Natural killer cell (primary cell): ENCODE measurements at regions not wholly inside any gene's neighbourhood (a gene's known extent, or its start where the extent isn't known, plus 50 kb on each side); places are given as distances from the start of the nearest gene placed in this dataset.

ENCODE experiments used
- ATAC-seq, 3 donors: fragments of 150-1000 bp in 2 of 3; fragments of 200-7000 bp in 1 of 3; cut with Tn5 transposase; 1 replicate in 1 of 3; 2 replicates in 2 of 3; pipeline ENCODE4 v1.10.0; 2021; ENCODE audit warnings: mild to moderate bottlenecking in 2 of 3, moderate library complexity in 2 of 3
- DNase-seq, 2 donors: peaks; one replicate each; pipeline versions ENCODE4 v3.0.0 to v3.0.0-alpha.2; 2013 to 2021; ENCODE audit warnings: mixed read lengths in 1 of 2
- H3K27ac ChIP-seq: one replicate; pipeline ENCODE4 v1.5.1; 2013; ENCODE audit warnings: mild to moderate bottlenecking, low read length
- H3K27me3 ChIP-seq: one replicate; pipeline ENCODE4 v1.6.1; 2013; ENCODE audit warnings: low read length; ENCODE audit not compliant: control insufficient read depth, insufficient read depth
- H3K36me3 ChIP-seq: one replicate; pipeline ENCODE4 v1.6.1; 2013; ENCODE audit warnings: low read length; ENCODE audit not compliant: control insufficient read depth, insufficient read depth
- H3K4me1 ChIP-seq: one replicate; pipeline ENCODE4 v1.6.1; 2013; ENCODE audit warnings: low read length; ENCODE audit not compliant: control insufficient read depth, insufficient read depth
- H3K4me3 ChIP-seq: one replicate; pipeline ENCODE4 v1.5.1; 2013; ENCODE audit warnings: low read length
- H3K9me3 ChIP-seq: one replicate; pipeline ENCODE4 v1.6.1; 2013; ENCODE audit warnings: low read length; ENCODE audit not compliant: control insufficient read depth, insufficient read depth
- H3K27ac Mint-ChIP-seq, 2 donors: one replicate each; pipeline ENCODE4 v1.8.0; 2022; ENCODE audit warnings: mild to moderate bottlenecking in 2 of 2, mixed read lengths in 2 of 2, moderate library complexity in 1 of 2
- H3K27me3 Mint-ChIP-seq, 2 donors: one replicate each; pipeline ENCODE4 v1.8.0; 2022; ENCODE audit warnings: low read depth in 2 of 2, mixed read lengths in 2 of 2
- H3K36me3 Mint-ChIP-seq: one replicate; pipeline ENCODE4 v1.8.0; 2022; ENCODE audit warnings: mixed read lengths
- H3K4me1 Mint-ChIP-seq, 2 donors: one replicate each; pipeline ENCODE4 v1.8.0; 2022; ENCODE audit warnings: mixed read lengths in 2 of 2
- H3K4me3 Mint-ChIP-seq: one replicate; pipeline ENCODE4 v1.8.0; 2022; ENCODE audit warnings: mild to moderate bottlenecking, moderate library complexity, mixed read lengths
- H3K9me3 Mint-ChIP-seq, 2 donors: one replicate each; pipeline ENCODE4 v1.8.0; 2022; ENCODE audit warnings: mixed read lengths in 2 of 2
- CTCF ChIP-seq: fragments of 200-600 bp; IDR thresholded peaks from one replicate; pipeline ENCODE4 v1.8.0; 2022; ENCODE audit warnings: antibody characterized with exemption
- WGBS: methylation state at CpG from one replicate; pipeline ENCODE4 v1.1.7; 2013; ENCODE audit warnings: missing lambda C conversion rate; ENCODE audit not compliant: insufficient coverage; 5-methylcytosine and 5-hydroxymethylcytosine counted together
- intact Hi-C: fragments of 100-400 bp; cut with micrococcal nuclease; formaldehyde crosslinking; loops from one replicate; pipeline ENCODE4 v1.14.2; 2022

- Histone ChIP-seq H3K4me3 (no peak overlapping the region), H3K9me3 (no peaks in the 10 kb centered on the region), H3K27me3 (no peaks in the 10 kb centered on the region), H3K4me1 (no peaks in the 10 kb centered on the region), H3K36me3 (no peaks in the 10 kb centered on the region), H3K27ac (no peak overlapping the region)
- Mint-ChIP-seq H3K27ac (no peak overlapping the region), H3K4me1 (no peaks in the 10 kb centered on the region), H3K4me3 (no peak overlapping the region), H3K27me3 (no peaks in the 10 kb centered on the region), H3K9me3 (peaks cover 4% of the 10 kb centered on the region in 2 donors), H3K36me3 (no peaks in the 10 kb centered on the region)
- DNase-seq (no peak), ATAC-seq (no peak)
- no CpG with 5 or more reads among the region's 1 CpG for WGBS
- intact Hi-C loops, result no loop called here
- no peak for TF ChIP-seq CTCF
These were observed 202.6 kb downstream of the RFPL4B start for GRCh38 chr6:112549749-112550148.

GRCh38 chr6:112557435-112557834, 210.3 kb downstream of the RFPL4B start:
- Mint-ChIP-seq H3K36me3 (no peaks in the 10 kb centered on the region), H3K27ac (no peak overlapping the region), H3K27me3 (no peaks in the 10 kb centered on the region), H3K9me3 (peaks cover 6 to 15% of the 10 kb centered on the region in 2 donors), H3K4me3 (no peak overlapping the region), H3K4me1 (no peaks in the 10 kb centered on the region)
- H3K27ac ChIP-seq, result no peak overlapping the region
- H3K9me3 ChIP-seq, result no peaks in the 10 kb centered on the region
- ATAC-seq (no peak), DNase-seq (no peak)
- no peak for TF ChIP-seq CTCF
- H3K36me3 ChIP-seq, result no peaks in the 10 kb centered on the region
- H3K27me3 ChIP-seq, result no peaks in the 10 kb centered on the region
- intact Hi-C loops, result no loop called here
- no peaks in the 10 kb centered on the region for H3K4me1 ChIP-seq
- no peak overlapping the region for H3K4me3 ChIP-seq

- Mint-ChIP-seq H3K27ac (no peak overlapping the region), H3K4me3 (no peak overlapping the region)
- H3K4me1 ChIP-seq, result no peaks in the 10 kb centered on the region
These were observed 210.8 kb downstream of the RFPL4B start for GRCh38 chr6:112557961-112558360.

More at GRCh38 chr6:112557961-112558360, 210.8 kb downstream of the RFPL4B start:
- ATAC-seq (no peak), DNase-seq (no peak)
- no peak overlapping the region for H3K4me3 ChIP-seq
- Mint-ChIP-seq H3K4me1 (no peaks in the 10 kb centered on the region), H3K9me3 (peaks cover 5 to 16% of the 10 kb centered on the region in 2 donors), H3K36me3 (no peaks in the 10 kb centered on the region), H3K27me3 (no peaks in the 10 kb centered on the region)
- H3K27me3 ChIP-seq, result no peaks in the 10 kb centered on the region
- no peaks in the 10 kb centered on the region for H3K9me3 ChIP-seq
- H3K36me3 ChIP-seq, result no peaks in the 10 kb centered on the region
- H3K27ac ChIP-seq, result no peak overlapping the region
- TF ChIP-seq CTCF, result no peak
- intact Hi-C loops, result no loop called here
